ENCODE measurements at regions not wholly inside any gene's neighbourhood (a gene's known extent, or its start where the extent isn't known, plus 50 kb on each side); places are given as distances from the start of the nearest gene placed in this dataset.

GRCh38 chr2:195115738-195116137 is 541.3 kb upstream of the SLC39A10 start:
- Histone ChIP-seq H3K27me3 (ENCODE audit: control insufficient read depth in 2 of 2, insufficient read depth in 2 of 2, low read length in 2 of 2) (no peaks in the 10 kb centered on the region), H3K9ac (replicated peaks; ENCODE audit: extremely low read depth, insufficient read depth, low read length) (no peak overlapping the region), H3K4me2 (ENCODE audit: insufficient read depth, low read length) (no peak overlapping the region), H3K36me3 (ENCODE audit: control insufficient read depth in 2 of 2, extremely low read depth in 1 of 2, insufficient read depth in 2 of 2, low read length in 2 of 2) (no peaks in the 10 kb centered on the region), H3K4me3 (replicated peaks in 1 of 3; ENCODE audit: insufficient read depth in 1 of 3, low read depth in 1 of 3, low read length in 3 of 3) (no peak overlapping the region), H3K27ac (ENCODE audit: insufficient read depth, low read depth, low read length) (no peak overlapping the region), H4K20me1 (replicated peaks; ENCODE audit: control insufficient read depth, extremely low read depth, insufficient read depth, low read length) (no peaks in the 10 kb centered on the region), H3K79me2 (ENCODE audit: control insufficient read depth, insufficient read depth, low read length) (no peaks in the 10 kb centered on the region), H3K9me3 (replicated peaks; ENCODE audit: control insufficient read depth, insufficient read depth, low read length) (no peaks in the 10 kb centered on the region), H3K4me1 (ENCODE audit: control insufficient read depth, extremely low read depth, insufficient read depth, low read length) (no peaks in the 10 kb centered on the region), H2AFZ (ENCODE audit: low read depth, low read length) (no peak overlapping the region), H3K9me1 (replicated peaks; ENCODE audit: control insufficient read depth, extremely low read depth, insufficient read depth, low read length) (no peaks in the 10 kb centered on the region)
- BruUV-seq (replicated peaks), result no TSS peak
- intact Hi-C loops (cut with micrococcal nuclease), result no loop called here
- no peak for FAIRE-seq
- no peak for TF ChIP-seq POLR2AphosphoS5 (IDR thresholded peaks at IDR 0.05; ENCODE audit: insufficient read depth, low read depth, low read length)
- TF ChIP-seq, protein P1, sequence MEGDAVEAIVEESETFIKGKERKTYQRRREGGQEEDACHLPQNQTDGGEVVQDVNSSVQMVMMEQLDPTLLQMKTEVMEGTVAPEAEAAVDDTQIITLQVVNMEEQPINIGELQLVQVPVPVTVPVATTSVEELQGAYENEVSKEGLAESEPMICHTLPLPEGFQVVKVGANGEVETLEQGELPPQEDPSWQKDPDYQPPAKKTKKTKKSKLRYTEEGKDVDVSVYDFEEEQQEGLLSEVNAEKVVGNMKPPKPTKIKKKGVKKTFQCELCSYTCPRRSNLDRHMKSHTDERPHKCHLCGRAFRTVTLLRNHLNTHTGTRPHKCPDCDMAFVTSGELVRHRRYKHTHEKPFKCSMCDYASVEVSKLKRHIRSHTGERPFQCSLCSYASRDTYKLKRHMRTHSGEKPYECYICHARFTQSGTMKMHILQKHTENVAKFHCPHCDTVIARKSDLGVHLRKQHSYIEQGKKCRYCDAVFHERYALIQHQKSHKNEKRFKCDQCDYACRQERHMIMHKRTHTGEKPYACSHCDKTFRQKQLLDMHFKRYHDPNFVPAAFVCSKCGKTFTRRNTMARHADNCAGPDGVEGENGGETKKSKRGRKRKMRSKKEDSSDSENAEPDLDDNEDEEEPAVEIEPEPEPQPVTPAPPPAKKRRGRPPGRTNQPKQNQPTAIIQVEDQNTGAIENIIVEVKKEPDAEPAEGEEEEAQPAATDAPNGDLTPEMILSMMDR (IDR thresholded peaks at IDR 0.05; ENCODE audit: extremely low read depth in 1 of 2, insufficient read depth in 1 of 2, low read depth in 1 of 2, low read length in 2 of 2), result no peak
- dilution Hi-C loops (cut with MboI; ENCODE audit: extremely low pct_ligation_motif_present, low sequenced_read_pairs), result no loop called here
- ChIA-PET CTCF (no interaction called here), POLR2A (no interaction called here)
- DNase-seq (ENCODE audit: low read depth, low spot score), result no peak

DNA sequence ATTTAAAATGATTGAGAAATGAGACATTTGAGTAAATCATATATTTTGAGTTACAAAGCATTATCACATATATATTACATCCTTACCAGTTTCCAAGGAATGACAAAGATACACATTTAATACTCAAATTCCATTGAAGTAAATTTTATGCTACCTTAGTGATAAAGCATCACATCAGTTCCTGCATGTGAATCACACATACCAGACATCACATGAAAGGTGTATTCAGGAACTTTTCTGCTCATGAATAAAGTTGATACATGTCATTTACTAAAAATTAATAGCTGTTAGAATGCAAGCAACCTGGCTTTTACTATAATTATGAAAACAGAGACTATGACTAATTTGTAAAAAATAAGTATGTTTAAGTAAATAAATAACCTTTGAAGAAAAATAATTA is 548.8 kb upstream of the SLC39A10 start:
- TF ChIP-seq POLR2A (IDR thresholded peaks at IDR 0.05; ENCODE audit: low read depth, low read length) (no peak), JUN (IDR thresholded peaks at IDR 0.05; ENCODE audit: borderline replicate concordance, insufficient read depth, insufficient read length, low read depth) (no peak), EZH2 (IDR thresholded peaks at IDR 0.05; ENCODE audit: borderline replicate concordance, low read depth, low read length, severe bottlenecking) (no peak)
- TF ChIP-seq, protein P2, sequence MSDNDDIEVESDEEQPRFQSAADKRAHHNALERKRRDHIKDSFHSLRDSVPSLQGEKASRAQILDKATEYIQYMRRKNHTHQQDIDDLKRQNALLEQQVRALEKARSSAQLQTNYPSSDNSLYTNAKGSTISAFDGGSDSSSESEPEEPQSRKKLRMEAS (IDR thresholded peaks at IDR 0.05; ENCODE audit: insufficient read depth, insufficient read length), result no peak
- intact Hi-C loops (cut with micrococcal nuclease) (no loop called here), dilution Hi-C loops (cut with MboI; ENCODE audit: extremely low pct_ligation_motif_present, low sequenced_read_pairs) (no loop called here)
- CTCF ChIA-PET, result no interaction called here
- Histone ChIP-seq H3K79me2 (ENCODE audit: control insufficient read depth, insufficient read depth, low read length) (no peaks in the 10 kb centered on the region), H3K36me3 (ENCODE audit: control insufficient read depth in 2 of 2, extremely low read depth in 1 of 2, insufficient read depth in 2 of 2, low read length in 2 of 2) (no peaks in the 10 kb centered on the region), H3K9ac (replicated peaks; ENCODE audit: extremely low read depth, insufficient read depth, low read length) (no peak overlapping the region), H3K27ac (ENCODE audit: insufficient read depth, low read depth, low read length) (no peak overlapping the region), H4K20me1 (replicated peaks; ENCODE audit: control insufficient read depth, extremely low read depth, insufficient read depth, low read length) (no peaks in the 10 kb centered on the region), H3K4me2 (ENCODE audit: insufficient read depth, low read length) (no peak overlapping the region), H2AFZ (ENCODE audit: low read depth, low read length) (no peak overlapping the region), H3K9me3 (replicated peaks; ENCODE audit: control insufficient read depth, insufficient read depth, low read length) (no peaks in the 10 kb centered on the region), H3K9me1 (replicated peaks; ENCODE audit: control insufficient read depth, extremely low read depth, insufficient read depth, low read length) (no peaks in the 10 kb centered on the region), H3K27me3 (ENCODE audit: control insufficient read depth in 2 of 2, insufficient read depth in 2 of 2, low read length in 2 of 2) (no peaks in the 10 kb centered on the region), H3K4me1 (ENCODE audit: control insufficient read depth, extremely low read depth, insufficient read depth, low read length) (no peaks in the 10 kb centered on the region), H3K4me3 (replicated peaks in 1 of 3; ENCODE audit: insufficient read depth in 1 of 3, low read depth in 1 of 3, low read length in 3 of 3) (no peak overlapping the region)
- BruUV-seq (replicated peaks), result no TSS peak
- FAIRE-seq (no peak), DNase-seq (ENCODE audit: low read depth, low spot score) (no peak)
- POLR2A ChIA-PET, result no interaction called here

Data from endothelial cell of umbilical vein (primary cell).